Nephron (organoid): ENCODE measurements at regions not wholly inside any gene's neighbourhood (a gene's known extent, or its start where the extent isn't known, plus 50 kb on each side); places are given as distances from the start of the nearest gene placed in this dataset.

Experiments
- H3K27ac Mint-ChIP-seq, 3 experiments: 2 replicates each; pipeline ENCODE4 v1.8.0; 2020; ENCODE audit warnings: mixed read lengths in 3 of 3, mild to moderate bottlenecking in 2 of 3, moderate library complexity in 1 of 3
- H3K27me3 Mint-ChIP-seq: 2 replicates; pipeline ENCODE4 v1.8.0; 2021; ENCODE audit warnings: low read depth, mild to moderate bottlenecking, moderate library complexity, mixed read lengths
- H3K36me3 Mint-ChIP-seq: 2 replicates; pipeline ENCODE4 v1.8.0; 2020; ENCODE audit warnings: low read depth, mixed read lengths
- H3K4me1 Mint-ChIP-seq: 2 replicates; pipeline ENCODE4 v1.8.0; 2020; ENCODE audit warnings: mixed read lengths
- H3K4me3 Mint-ChIP-seq, 3 experiments: 2 replicates each; pipeline ENCODE4 v1.8.0; 2020; ENCODE audit warnings: mild to moderate bottlenecking in 3 of 3, mixed read lengths in 3 of 3, moderate library complexity in 2 of 3
- H3K9me3 Mint-ChIP-seq: 2 replicates; pipeline ENCODE4 v1.8.0; 2020; ENCODE audit warnings: mixed read lengths
- TF ChIP-seq, protein P1 (sequence below), 3 experiments: fragments of 200-600 bp; sonication (generic); IDR thresholded peaks; one replicate each; pipeline ENCODE4 v1.5.0; 2021; ENCODE audit warnings: antibody characterized with exemption in 3 of 3; ENCODE audit not compliant: unreplicated experiment in 3 of 3

GRCh38 chr3:34146596-34146995, 348.2 kb downstream of the PDCD6IP start:
- Mint-ChIP-seq H3K27ac (no peak overlapping the region), H3K36me3 (no peaks in the 10 kb centered on the region), H3K9me3 (no peaks in the 10 kb centered on the region), H3K27me3 (peaks cover 10% of the 10 kb centered on the region), H3K4me3 (no peak overlapping the region), H3K4me1 (no peaks in the 10 kb centered on the region)
- TF ChIP-seq, protein P1, sequence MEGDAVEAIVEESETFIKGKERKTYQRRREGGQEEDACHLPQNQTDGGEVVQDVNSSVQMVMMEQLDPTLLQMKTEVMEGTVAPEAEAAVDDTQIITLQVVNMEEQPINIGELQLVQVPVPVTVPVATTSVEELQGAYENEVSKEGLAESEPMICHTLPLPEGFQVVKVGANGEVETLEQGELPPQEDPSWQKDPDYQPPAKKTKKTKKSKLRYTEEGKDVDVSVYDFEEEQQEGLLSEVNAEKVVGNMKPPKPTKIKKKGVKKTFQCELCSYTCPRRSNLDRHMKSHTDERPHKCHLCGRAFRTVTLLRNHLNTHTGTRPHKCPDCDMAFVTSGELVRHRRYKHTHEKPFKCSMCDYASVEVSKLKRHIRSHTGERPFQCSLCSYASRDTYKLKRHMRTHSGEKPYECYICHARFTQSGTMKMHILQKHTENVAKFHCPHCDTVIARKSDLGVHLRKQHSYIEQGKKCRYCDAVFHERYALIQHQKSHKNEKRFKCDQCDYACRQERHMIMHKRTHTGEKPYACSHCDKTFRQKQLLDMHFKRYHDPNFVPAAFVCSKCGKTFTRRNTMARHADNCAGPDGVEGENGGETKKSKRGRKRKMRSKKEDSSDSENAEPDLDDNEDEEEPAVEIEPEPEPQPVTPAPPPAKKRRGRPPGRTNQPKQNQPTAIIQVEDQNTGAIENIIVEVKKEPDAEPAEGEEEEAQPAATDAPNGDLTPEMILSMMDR (IDR thresholded peaks at IDR 0.05; ENCODE audit: unreplicated experiment in 3 of 3): no peak

GRCh38 chr3:34150992-34151391, 352.6 kb downstream of the PDCD6IP start:
- TF ChIP-seq, protein P1 (IDR thresholded peaks at IDR 0.05; ENCODE audit: unreplicated experiment in 3 of 3): no peak
- H3K27me3 Mint-ChIP-seq: peaks cover 3% of the 10 kb centered on the region
- no peaks in the 10 kb centered on the region for H3K9me3 Mint-ChIP-seq
- no peak overlapping the region for H3K27ac Mint-ChIP-seq
- H3K4me3 Mint-ChIP-seq: no peak overlapping the region
- H3K36me3 Mint-ChIP-seq: no peaks in the 10 kb centered on the region
- no peaks in the 10 kb centered on the region for H3K4me1 Mint-ChIP-seq

DNA sequence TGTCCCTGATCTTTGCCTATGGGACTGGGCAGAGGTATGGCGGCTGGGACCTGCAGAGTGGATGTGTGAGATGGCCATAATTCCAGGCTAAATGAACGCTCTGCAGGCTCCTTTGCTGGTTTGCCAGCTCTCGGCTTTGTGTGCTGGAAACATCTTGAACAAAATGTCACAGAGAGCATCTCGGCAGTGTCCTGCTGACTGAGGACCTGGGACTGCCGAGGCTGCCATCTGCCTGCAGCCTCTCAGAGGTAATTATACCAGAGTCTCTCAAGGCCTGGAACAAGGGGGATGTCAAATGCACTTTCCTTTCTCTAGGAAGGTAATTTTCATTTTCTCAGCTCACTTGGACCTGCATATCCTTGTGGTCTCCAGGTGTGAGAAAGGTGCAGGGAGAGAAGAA, 354.2 kb downstream of the PDCD6IP start:
- no peak overlapping the region for H3K4me3 Mint-ChIP-seq
- peaks cover 3% of the 10 kb centered on the region for H3K27me3 Mint-ChIP-seq
- H3K4me1 Mint-ChIP-seq: no peaks in the 10 kb centered on the region
- TF ChIP-seq, protein P1 (IDR thresholded peaks at IDR 0.05; ENCODE audit: unreplicated experiment in 3 of 3): no peak
- no peaks in the 10 kb centered on the region for H3K9me3 Mint-ChIP-seq
- no peak overlapping the region for H3K27ac Mint-ChIP-seq
- H3K36me3 Mint-ChIP-seq: no peaks in the 10 kb centered on the region

DNA sequence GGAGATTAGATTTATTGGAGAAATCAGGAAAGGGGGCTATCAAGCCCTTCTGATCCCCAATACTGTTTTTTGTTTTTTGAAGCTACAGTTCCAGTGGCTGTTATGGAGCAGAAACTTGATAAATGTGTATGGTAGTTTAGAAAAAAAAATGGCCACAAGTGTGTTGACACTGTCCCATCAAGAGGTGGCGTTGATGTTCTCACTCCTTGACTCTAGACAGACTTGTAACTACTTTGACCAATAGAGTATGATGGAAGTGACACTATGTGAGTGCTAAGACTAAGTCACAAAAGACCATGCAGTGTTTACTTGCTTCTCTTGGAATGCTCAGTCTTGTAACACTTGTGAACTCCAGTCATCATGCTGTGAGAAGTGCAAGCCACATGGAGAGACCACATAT, 356.7 kb downstream of the PDCD6IP start:
- Mint-ChIP-seq H3K4me1 (no peaks in the 10 kb centered on the region), H3K27me3 (peaks cover 3% of the 10 kb centered on the region), H3K36me3 (no peaks in the 10 kb centered on the region), H3K27ac (no peak overlapping the region), H3K4me3 (no peak overlapping the region), H3K9me3 (no peaks in the 10 kb centered on the region)
- TF ChIP-seq, protein P1 (IDR thresholded peaks at IDR 0.05; ENCODE audit: unreplicated experiment in 3 of 3): no peak

DNA sequence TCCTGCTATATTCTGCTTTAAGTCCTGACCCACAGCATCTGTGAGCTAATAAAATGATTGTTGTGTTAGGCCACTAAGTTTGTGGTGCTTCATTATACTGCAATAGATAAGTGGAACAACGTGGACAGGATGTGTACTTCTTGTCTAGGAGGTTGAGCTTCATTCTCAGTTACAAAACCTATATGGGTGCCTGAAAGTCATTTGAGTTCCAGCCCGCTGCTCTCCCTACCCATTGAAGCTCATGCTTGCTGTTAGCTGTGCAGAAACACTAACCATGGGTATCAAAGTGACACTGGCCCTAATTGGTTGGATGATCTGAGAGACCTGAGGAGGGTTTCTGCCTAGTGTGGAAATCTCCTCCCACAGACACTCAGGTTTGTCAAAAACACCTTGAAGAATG, 357.2 kb downstream of the PDCD6IP start:
- Mint-ChIP-seq H3K27me3 (peaks cover 3% of the 10 kb centered on the region), H3K4me3 (no peak overlapping the region), H3K36me3 (no peaks in the 10 kb centered on the region), H3K27ac (no peak overlapping the region), H3K4me1 (no peaks in the 10 kb centered on the region), H3K9me3 (no peaks in the 10 kb centered on the region)
- TF ChIP-seq, protein P1 (IDR thresholded peaks at IDR 0.05; ENCODE audit: unreplicated experiment in 3 of 3): no peak

- no peaks in the 10 kb centered on the region for H3K36me3 Mint-ChIP-seq
- no peaks in the 10 kb centered on the region for H3K27me3 Mint-ChIP-seq
- TF ChIP-seq, protein P1 (IDR thresholded peaks at IDR 0.05; ENCODE audit: unreplicated experiment in 3 of 3): no peak
- no peak overlapping the region for H3K27ac Mint-ChIP-seq
- H3K4me3 Mint-ChIP-seq: no peak overlapping the region
- no peaks in the 10 kb centered on the region for H3K4me1 Mint-ChIP-seq
- H3K9me3 Mint-ChIP-seq: no peaks in the 10 kb centered on the region
These were observed 359.1 kb downstream of the PDCD6IP start for GRCh38 chr3:34157491-34157890.
